HG03432 (cell line): ENCODE measurements at regions not wholly inside any gene's neighbourhood (a gene's known extent, or its start where the extent isn't known, plus 50 kb on each side); places are given as distances from the start of the nearest gene placed in this dataset.

ENCODE experiments used
- ATAC-seq: cut with Tn5 transposase; IDR thresholded peaks from one replicate; pipeline ENCODE4 v1.9.1; 2021; ENCODE audit warnings: mild to moderate bottlenecking, moderate library complexity; ENCODE audit not compliant: unreplicated experiment

- ATAC-seq = no peak
Measured at GRCh38 chr2:156099382-156099781, 233.1 kb downstream of the NR4A2 start.

- ATAC-seq = no peak
Measured at GRCh38 chr2:156098506-156098905, 234.0 kb downstream of the NR4A2 start.

- ATAC-seq = no peak
Measured at GRCh38 chr2:156088587-156088986, 243.9 kb downstream of the NR4A2 start.

- ATAC-seq = peak; percentile 66
Measured at GRCh38 chr2:156087875-156088274, 244.6 kb downstream of the NR4A2 start.

GRCh38 chr2:156083763-156084493 lies 248.6 kb downstream of the NR4A2 start:
- no peak for ATAC-seq

- ATAC-seq = no peak
Measured at GRCh38 chr2:156079845-156080244, 252.7 kb downstream of the NR4A2 start.

GRCh38 chr2:156077041-156077742 lies 255.3 kb downstream of the NR4A2 start:
- peak; percentile 60 for ATAC-seq

GRCh38 chr2:156065912-156066311 lies 266.6 kb downstream of the NR4A2 start:
- no peak for ATAC-seq

- no peak for ATAC-seq
Measured at GRCh38 chr2:156064540-156064939, 268.0 kb downstream of the NR4A2 start.

GRCh38 chr2:156057647-156058046 lies 274.9 kb downstream of the NR4A2 start:
- no peak for ATAC-seq

GRCh38 chr2:156054983-156055382 lies 277.5 kb downstream of the NR4A2 start:
- ATAC-seq = no peak

GRCh38 chr2:156046900-156047299 lies 285.6 kb downstream of the NR4A2 start:
- no peak for ATAC-seq

- no peak for ATAC-seq
Measured at GRCh38 chr2:156042895-156043294, 289.6 kb downstream of the NR4A2 start.

GRCh38 chr2:156038021-156038420 lies 294.5 kb downstream of the NR4A2 start:
- ATAC-seq = no peak

- ATAC-seq = no peak
Measured at GRCh38 chr2:156037482-156037881, 295.0 kb downstream of the NR4A2 start.

- no peak for ATAC-seq
Measured at GRCh38 chr2:156031121-156031520, 301.4 kb downstream of the NR4A2 start.

- ATAC-seq = peak; percentile 74
Measured at GRCh38 chr2:156023229-156023869, 309.2 kb downstream of the NR4A2 start.

- no peak for ATAC-seq
Measured at GRCh38 chr2:156021146-156022040, 311.1 kb downstream of the NR4A2 start.

- ATAC-seq = no peak
Measured at GRCh38 chr2:156019341-156019740, 313.2 kb downstream of the NR4A2 start.

GRCh38 chr2:156017341-156017885 lies 315.1 kb downstream of the NR4A2 start:
- ATAC-seq = no peak

GRCh38 chr2:156009293-156009692 lies 323.2 kb downstream of the NR4A2 start:
- ATAC-seq = no peak
